MM.1S (cell line): ENCODE measurements at regions not wholly inside any gene's neighbourhood (a gene's known extent, or its start where the extent isn't known, plus 50 kb on each side); places are given as distances from the start of the nearest gene placed in this dataset.
"Not testable (repeated sequence)": the region's sequence is repeated elsewhere in the genome, so short reads cannot be mapped to it uniquely, and the experiment has no call there.

Experiments
- DNase-seq: peaks from one replicate; pipeline ENCODE4 v3.0.0-alpha.2; 2015
- H2AFZ ChIP-seq: fragments of 300-600 bp; sonication (generic); 2 replicates; pipeline ENCODE4 v1.6.0; 2016; ENCODE audit warnings: antibody characterized with exemption, low read length
- H3F3A ChIP-seq: fragments of 300-600 bp; sonication (generic); 2 replicates; pipeline ENCODE4 v1.6.1; 2016; ENCODE audit warnings: mild to moderate bottlenecking, antibody characterized with exemption, low read length, moderate library complexity, mixed read lengths; ENCODE audit not compliant: insufficient read depth
- H3K27ac ChIP-seq: fragments of 300-600 bp; sonication (generic); 2 replicates; pipeline ENCODE4 v1.5.1; 2016; ENCODE audit warnings: mild to moderate bottlenecking, low read length
- H3K27me3 ChIP-seq: fragments of 300-600 bp; sonication (generic); replicated peaks from 2 replicates; pipeline ENCODE4 v1.6.0; 2016; ENCODE audit warnings: low read length; ENCODE audit not compliant: insufficient read depth
- H3K36me3 ChIP-seq: fragments of 300-600 bp; sonication (generic); replicated peaks from 2 replicates; pipeline ENCODE4 v1.6.1; 2016; ENCODE audit warnings: mild to moderate bottlenecking, low read length, mixed read lengths; ENCODE audit not compliant: insufficient read depth
- H3K4me1 ChIP-seq: fragments of 300-600 bp; sonication (generic); 2 replicates; pipeline ENCODE4 v1.6.1; 2016; ENCODE audit warnings: low read length, mixed read lengths
- H3K4me2 ChIP-seq: fragments of 300-600 bp; sonication (generic); 2 replicates; pipeline ENCODE4 v1.6.0; 2016; ENCODE audit warnings: low read depth, low read length
- H3K4me3 ChIP-seq: fragments of 300-600 bp; sonication (generic); 2 replicates; pipeline ENCODE4 v1.5.1; 2016; ENCODE audit warnings: low read length, mixed read lengths
- H3K79me2 ChIP-seq: fragments of 300-600 bp; sonication (generic); 2 replicates; pipeline ENCODE4 v1.6.1; 2016; ENCODE audit warnings: mixed run types, low read length, mixed read lengths
- H3K9ac ChIP-seq: fragments of 300-600 bp; sonication (generic); 2 replicates; pipeline ENCODE4 v1.6.1; 2016; ENCODE audit warnings: low read length, mixed read lengths
- H3K9me2 ChIP-seq: fragments of 300-600 bp; sonication (generic); replicated peaks from 2 replicates; pipeline ENCODE4 v1.6.1; 2016; ENCODE audit warnings: mild to moderate bottlenecking, low read length, mixed read lengths; ENCODE audit not compliant: insufficient read depth
- H3K9me3 ChIP-seq: fragments of 300-600 bp; sonication (generic); replicated peaks from 2 replicates; pipeline ENCODE4 v1.6.1; 2016; ENCODE audit warnings: mild to moderate bottlenecking, low read length, mixed read lengths; ENCODE audit not compliant: insufficient read depth
- H4K20me1 ChIP-seq: fragments of 300-600 bp; sonication (generic); 2 replicates; pipeline ENCODE4 v1.6.1; 2016; ENCODE audit warnings: mild to moderate bottlenecking, low read length, moderate library complexity, mixed read lengths; ENCODE audit not compliant: insufficient read depth
- EZH2 ChIP-seq: fragments of 300-600 bp; sonication (generic); optimal IDR thresholded peaks from 2 replicates; pipeline ENCODE3; 2017; ENCODE audit warnings: low read depth, mild to moderate bottlenecking, antibody characterized with exemption, low read length, mixed read lengths
- EZH2phosphoT487 ChIP-seq: fragments of 300-600 bp; sonication (generic); IDR thresholded peaks from 2 replicates; pipeline ENCODE4 v1.6.1; 2018; ENCODE audit warnings: antibody characterized with exemption, low read length
- TF ChIP-seq, protein P1 (sequence below): fragments of 300-600 bp; sonication (generic); IDR thresholded peaks from 2 replicates; pipeline ENCODE4 v1.5.1; 2016; ENCODE audit warnings: antibody characterized with exemption, low read length, mixed read lengths

DNA sequence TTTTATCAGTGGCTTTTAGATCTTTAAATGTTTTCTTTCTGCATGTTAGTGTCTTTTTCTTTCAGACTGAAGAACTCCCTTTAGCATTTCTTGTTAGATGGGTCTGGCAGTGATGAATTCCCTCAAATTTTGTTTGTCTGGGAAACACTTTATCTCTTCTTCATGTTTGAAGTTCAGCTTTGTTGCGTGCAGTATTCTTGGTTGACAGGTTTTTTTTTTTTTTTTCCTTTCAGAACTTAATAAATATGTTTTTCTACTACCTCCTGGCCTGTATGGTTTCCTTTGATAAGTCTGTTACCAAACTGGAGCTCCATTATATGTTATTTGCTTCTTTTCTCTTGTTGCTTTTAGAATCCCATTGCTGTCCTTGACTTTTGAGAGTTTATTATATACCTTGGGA is 89.8 kb upstream of the ACKR3 start:
- no peak overlapping the region for H3K4me2 ChIP-seq
- H3K4me1 ChIP-seq: no peaks in the 10 kb centered on the region
- no peaks in the 10 kb centered on the region for H3K9me3 ChIP-seq
- TF ChIP-seq EZH2 (no peak), EZH2phosphoT487 (no peak)
- TF ChIP-seq, protein P1, sequence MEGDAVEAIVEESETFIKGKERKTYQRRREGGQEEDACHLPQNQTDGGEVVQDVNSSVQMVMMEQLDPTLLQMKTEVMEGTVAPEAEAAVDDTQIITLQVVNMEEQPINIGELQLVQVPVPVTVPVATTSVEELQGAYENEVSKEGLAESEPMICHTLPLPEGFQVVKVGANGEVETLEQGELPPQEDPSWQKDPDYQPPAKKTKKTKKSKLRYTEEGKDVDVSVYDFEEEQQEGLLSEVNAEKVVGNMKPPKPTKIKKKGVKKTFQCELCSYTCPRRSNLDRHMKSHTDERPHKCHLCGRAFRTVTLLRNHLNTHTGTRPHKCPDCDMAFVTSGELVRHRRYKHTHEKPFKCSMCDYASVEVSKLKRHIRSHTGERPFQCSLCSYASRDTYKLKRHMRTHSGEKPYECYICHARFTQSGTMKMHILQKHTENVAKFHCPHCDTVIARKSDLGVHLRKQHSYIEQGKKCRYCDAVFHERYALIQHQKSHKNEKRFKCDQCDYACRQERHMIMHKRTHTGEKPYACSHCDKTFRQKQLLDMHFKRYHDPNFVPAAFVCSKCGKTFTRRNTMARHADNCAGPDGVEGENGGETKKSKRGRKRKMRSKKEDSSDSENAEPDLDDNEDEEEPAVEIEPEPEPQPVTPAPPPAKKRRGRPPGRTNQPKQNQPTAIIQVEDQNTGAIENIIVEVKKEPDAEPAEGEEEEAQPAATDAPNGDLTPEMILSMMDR: no peak
- H3K36me3 ChIP-seq: no peaks in the 10 kb centered on the region
- no peak overlapping the region for H2AFZ ChIP-seq
- no peak for DNase-seq
- H4K20me1 ChIP-seq: no peaks in the 10 kb centered on the region
- no peaks in the 10 kb centered on the region for H3F3A ChIP-seq
- no peaks in the 10 kb centered on the region for H3K79me2 ChIP-seq
- H3K9ac ChIP-seq: no peak overlapping the region
- H3K9me2 ChIP-seq: no peaks in the 10 kb centered on the region
- H3K27ac ChIP-seq: no peak overlapping the region
- no peak overlapping the region for H3K4me3 ChIP-seq
- H3K27me3 ChIP-seq: no peaks in the 10 kb centered on the region

DNA sequence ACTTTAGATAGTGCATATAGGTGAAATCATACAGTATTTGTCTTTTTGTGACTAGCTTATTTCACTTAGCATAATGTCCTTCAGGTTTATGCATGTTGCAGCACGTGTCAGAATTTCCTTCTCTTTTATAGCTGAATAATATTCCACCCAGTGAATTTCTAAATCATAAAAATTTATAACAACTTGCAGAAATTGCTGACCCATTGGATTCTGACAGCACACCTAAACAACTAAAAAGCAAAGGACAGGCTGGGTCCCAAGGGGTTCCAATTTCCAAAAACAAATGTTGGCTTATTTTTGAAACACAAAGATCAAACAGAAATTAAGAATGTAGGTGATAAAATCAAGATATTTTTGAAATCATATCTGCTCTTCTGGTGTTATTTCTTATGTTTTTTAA is 86.5 kb upstream of the ACKR3 start:
- H3K79me2 ChIP-seq: no peaks in the 10 kb centered on the region
- H3K27me3 ChIP-seq: no peaks in the 10 kb centered on the region
- TF ChIP-seq EZH2 (no peak), EZH2phosphoT487 (no peak)
- TF ChIP-seq, protein P1: no peak
- H3F3A ChIP-seq: no peaks in the 10 kb centered on the region
- H3K9ac ChIP-seq: no peak overlapping the region
- H3K4me2 ChIP-seq: no peak overlapping the region
- DNase-seq: no peak
- no peaks in the 10 kb centered on the region for H3K4me1 ChIP-seq
- H3K9me3 ChIP-seq: no peaks in the 10 kb centered on the region
- H4K20me1 ChIP-seq: no peaks in the 10 kb centered on the region
- H3K36me3 ChIP-seq: no peaks in the 10 kb centered on the region
- H3K4me3 ChIP-seq: no peak overlapping the region
- H3K27ac ChIP-seq: no peak overlapping the region
- no peak overlapping the region for H2AFZ ChIP-seq
- no peaks in the 10 kb centered on the region for H3K9me2 ChIP-seq

DNA sequence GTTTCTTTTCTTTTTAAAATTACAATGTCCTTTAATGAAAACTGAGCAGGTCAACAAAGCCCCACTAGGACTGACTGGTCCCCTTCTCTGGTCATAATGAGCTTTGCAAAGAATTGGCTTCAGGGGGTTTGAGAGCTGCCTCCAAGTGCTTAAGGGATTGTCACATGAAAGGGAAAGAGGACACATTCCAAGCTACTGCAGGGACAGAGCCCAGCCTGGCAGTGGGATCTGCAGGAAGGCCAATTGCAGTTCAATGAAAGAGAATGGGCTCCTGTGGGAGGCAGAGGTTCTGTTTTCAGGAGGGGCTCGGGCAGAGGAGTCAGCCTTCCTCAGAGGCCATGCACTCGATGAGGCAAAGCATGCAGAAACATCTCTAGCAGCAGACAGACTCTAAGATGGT is 84.1 kb upstream of the ACKR3 start:
- Histone ChIP-seq H3K4me2 (no peak overlapping the region), H2AFZ (no peak overlapping the region), H4K20me1 (no peaks in the 10 kb centered on the region), H3K79me2 (no peaks in the 10 kb centered on the region), H3F3A (no peaks in the 10 kb centered on the region), H3K4me3 (no peak overlapping the region), H3K4me1 (no peaks in the 10 kb centered on the region), H3K9ac (no peak overlapping the region), H3K27me3 (no peaks in the 10 kb centered on the region), H3K36me3 (no peaks in the 10 kb centered on the region), H3K27ac (no peak overlapping the region), H3K9me3 (no peaks in the 10 kb centered on the region), H3K9me2 (no peaks in the 10 kb centered on the region)
- no peak for DNase-seq
- TF ChIP-seq, protein P1: no peak

DNA sequence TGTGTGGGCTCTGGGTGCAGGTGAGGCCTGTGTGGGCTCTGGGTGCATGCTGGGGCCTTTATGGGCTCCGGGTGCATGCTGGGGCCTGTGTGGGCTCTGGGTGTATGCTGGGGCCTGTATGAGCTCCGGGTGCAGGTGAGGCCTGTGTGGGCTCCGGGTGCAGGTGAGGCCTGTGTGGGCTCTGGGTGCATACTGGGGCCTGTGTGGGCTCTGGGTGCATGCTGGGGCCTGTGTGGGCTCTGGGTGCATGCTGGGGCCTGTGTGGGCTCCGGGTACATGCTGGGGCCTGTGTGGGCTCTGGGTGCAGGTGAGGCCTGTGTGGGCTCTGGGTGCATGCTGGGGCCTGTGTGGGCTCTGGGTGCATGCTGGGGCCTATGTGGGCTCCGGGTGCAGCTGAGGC is 80.5 kb upstream of the ACKR3 start:
- not testable (repeated sequence) for H3K79me2 ChIP-seq, H3K27ac ChIP-seq, DNase-seq, H3K4me1 ChIP-seq, H3K9me3 ChIP-seq, H3K4me3 ChIP-seq, H3K36me3 ChIP-seq, H3F3A ChIP-seq, H3K9ac ChIP-seq, H2AFZ ChIP-seq, H3K27me3 ChIP-seq, H3K9me2 ChIP-seq, H4K20me1 ChIP-seq, H3K4me2 ChIP-seq
